IMR-90 (cell line): ENCODE measurements at regions not wholly inside any gene's neighbourhood (a gene's known extent, or its start where the extent isn't known, plus 50 kb on each side); places are given as distances from the start of the nearest gene placed in this dataset.

Experiments used
- ATAC-seq: fragments of 200-7000 bp; cut with Tn5 transposase; 2 replicates; pipeline ENCODE4 v1.9.1; 2020; ENCODE audit warnings: low read depth, mild to moderate bottlenecking, moderate library complexity
- BruUV-seq: library from RNA; stranded (reverse); fragments of 400-500 nt; replicated peaks from 2 replicates; lab custom pipeline; 2021; lab: Mats Ljungman, UMichigan
- CTCF ChIA-PET: fragments of 300-600 bp; formaldehyde crosslinking; extraction: SDS; loops from one replicate; lab custom pipeline; 2021; ENCODE audit warnings: antibody characterized with exemption; lab: Yijun Ruan, JAX
- POLR2A ChIA-PET: fragments of 300-600 bp; sonication (Branson Sonifier 250); formaldehyde crosslinking; loops from one replicate; lab custom pipeline; 2022; ENCODE audit warnings: antibody characterized with exemption; ENCODE audit not compliant: unreplicated experiment; lab: Charles Lee
- DNase-seq: peaks from one replicate; pipeline ENCODE4 v3.0.0; 2013
- H2AFZ ChIP-seq: replicated peaks from 2 replicates; pipeline ENCODE3; 2013; ENCODE audit warnings: low read length, mild to moderate bottlenecking; ENCODE audit not compliant: poor library complexity
- H2AK5ac ChIP-seq: 2 replicates; pipeline ENCODE4 v1.6.1; 2013; ENCODE audit warnings: low read depth, low read length, inconsistent platforms
- H2AK9ac ChIP-seq: replicated peaks from 2 replicates; pipeline ENCODE3; 2013; ENCODE audit warnings: mild to moderate bottlenecking, low read depth, low read length, moderate library complexity; ENCODE audit not compliant: poor library complexity
- H2BK120ac ChIP-seq: 2 replicates; pipeline ENCODE4 v1.6.1; 2013; ENCODE audit warnings: low read depth, low read length, inconsistent platforms
- H2BK15ac ChIP-seq: 3 replicates; pipeline ENCODE4 v1.6.1; 2013; ENCODE audit warnings: low read depth, low read length, inconsistent platforms
- H2BK20ac ChIP-seq: 2 replicates; pipeline ENCODE4 v1.6.1; 2013; ENCODE audit warnings: low read depth, mild to moderate bottlenecking, inconsistent platforms, low read length, moderate library complexity
- H2BK5ac ChIP-seq: 2 replicates; pipeline ENCODE4 v1.6.1; 2013; ENCODE audit warnings: mild to moderate bottlenecking, low read depth, low read length, inconsistent platforms; ENCODE audit not compliant: poor library complexity, severe bottlenecking
- H3K14ac ChIP-seq: replicated peaks from 2 replicates; pipeline ENCODE4 v1.6.1; 2013; ENCODE audit warnings: low read depth, low read length, inconsistent platforms
- H3K18ac ChIP-seq: 2 replicates; pipeline ENCODE4 v1.6.1; 2013; ENCODE audit warnings: low read depth, low read length, control low read depth
- H3K23ac ChIP-seq: 2 replicates; pipeline ENCODE4 v1.6.1; 2013; ENCODE audit warnings: low read depth, low read length, inconsistent platforms
- H3K27ac ChIP-seq: 2 replicates; pipeline ENCODE4 v1.5.1; 2013; ENCODE audit warnings: mild to moderate bottlenecking, control low read depth, low read length; ENCODE audit not compliant: insufficient read depth
- H3K27me3 ChIP-seq: 2 replicates; pipeline ENCODE4 v1.6.1; 2013; ENCODE audit warnings: low read length; ENCODE audit not compliant: control insufficient read depth, insufficient read depth
- H3K36me3 ChIP-seq: 2 replicates; pipeline ENCODE4 v1.6.1; 2013; ENCODE audit warnings: low read length, mixed read lengths; ENCODE audit not compliant: control insufficient read depth, insufficient read depth
- H3K4ac ChIP-seq: 2 replicates; pipeline ENCODE4 v1.6.1; 2013; ENCODE audit warnings: low read depth, low read length, inconsistent platforms
- H3K4me1 ChIP-seq: 2 replicates; pipeline ENCODE4 v1.6.1; 2013; ENCODE audit warnings: low read length, mixed read lengths; ENCODE audit not compliant: control insufficient read depth, insufficient read depth
- H3K4me2 ChIP-seq: 2 replicates; pipeline ENCODE4 v1.6.1; 2013; ENCODE audit warnings: low read depth, mild to moderate bottlenecking, control low read depth, low read length, moderate library complexity
- H3K4me3 ChIP-seq: 2 replicates; pipeline ENCODE4 v1.5.1; 2013; ENCODE audit warnings: low read depth, mild to moderate bottlenecking, control low read depth, low read length, moderate library complexity; ENCODE audit not compliant: insufficient read depth
- H3K56ac ChIP-seq: 2 replicates; pipeline ENCODE4 v1.6.1; 2013; ENCODE audit warnings: low read length, inconsistent platforms; ENCODE audit not compliant: insufficient read depth; ENCODE audit errors: extremely low read depth
- H3K79me1 ChIP-seq, 2 experiments: 2 replicates each; pipeline ENCODE4 v1.6.1; 2013; ENCODE audit warnings: low read length in 2 of 2, inconsistent platforms in 1 of 2, low read depth in 1 of 2
- H3K9ac ChIP-seq: 2 replicates; pipeline ENCODE4 v1.6.1; 2013; ENCODE audit warnings: low read depth, low read length, control low read depth
- H3K9me1 ChIP-seq: 2 replicates; pipeline ENCODE4 v1.6.1; 2013; ENCODE audit warnings: low read length, inconsistent platforms; ENCODE audit not compliant: insufficient read depth
- H3K9me3 ChIP-seq: 2 replicates; pipeline ENCODE4 v1.6.1; 2013; ENCODE audit warnings: low read length; ENCODE audit not compliant: control insufficient read depth, insufficient read depth
- H4K20me1 ChIP-seq: 2 replicates; pipeline ENCODE4 v1.6.1; 2013; ENCODE audit warnings: low read length, inconsistent platforms; ENCODE audit not compliant: insufficient read depth
- H4K5ac ChIP-seq: 2 replicates; pipeline ENCODE4 v1.6.1; 2013; ENCODE audit warnings: mild to moderate bottlenecking, low read depth, low read length, control low read depth
- H4K8ac ChIP-seq, 2 experiments: 2 replicates each; pipeline ENCODE4 v1.6.1; 2013; ENCODE audit warnings: low read depth in 2 of 2, low read length in 2 of 2, control low read depth in 1 of 2, inconsistent platforms in 1 of 2
- H4K91ac ChIP-seq: 2 replicates; pipeline ENCODE4 v1.6.1; 2013; ENCODE audit warnings: low read depth, low read length, inconsistent platforms; ENCODE audit not compliant: insufficient read depth
- BHLHE40 ChIP-seq: fragments of 150-350 bp; IDR thresholded peaks from 2 replicates; pipeline ENCODE4 v1.6.1; 2016; ENCODE audit warnings: mild to moderate bottlenecking, low read depth, low read length
- CEBPB ChIP-seq: IDR thresholded peaks from 2 replicates; pipeline ENCODE4 v1.6.1; 2012; ENCODE audit warnings: low read depth, low read length, improper control_type of control experiment
- CHD1 ChIP-seq: IDR thresholded peaks from 2 replicates; pipeline ENCODE4 v1.6.1; 2012; ENCODE audit warnings: low read depth, low read length, improper control_type of control experiment
- CTCF ChIP-seq: conservative IDR thresholded peaks from 2 replicates; pipeline ENCODE4 v1.5.1; 2012; ENCODE audit warnings: mild to moderate bottlenecking, low read depth, low read length, improper control_type of control experiment
- ELK1 ChIP-seq: fragments of 150-350 bp; IDR thresholded peaks from 2 replicates; pipeline ENCODE4 v1.6.1; 2016; ENCODE audit warnings: low read depth, mild to moderate bottlenecking, low read length, moderate library complexity, borderline replicate concordance
- FOS ChIP-seq: fragments of 150-350 bp; IDR thresholded peaks from 2 replicates; pipeline ENCODE4 v1.6.1; 2016; ENCODE audit warnings: low read depth, low read length
- MAFK ChIP-seq: IDR thresholded peaks from 2 replicates; pipeline ENCODE4 v1.6.1; 2012; ENCODE audit warnings: low read depth, low read length, improper control_type of control experiment
- MAZ ChIP-seq: IDR thresholded peaks from 2 replicates; pipeline ENCODE4 v1.6.1; 2012; ENCODE audit warnings: low read depth, mild to moderate bottlenecking, low read length, improper control_type of control experiment, moderate library complexity, borderline replicate concordance
- MXI1 ChIP-seq: IDR thresholded peaks from 2 replicates; pipeline ENCODE4 v1.6.1; 2012; ENCODE audit warnings: low read depth, mild to moderate bottlenecking, low read length, moderate library complexity, borderline replicate concordance
- NFE2L2 ChIP-seq: fragments of 150-350 bp; IDR thresholded peaks from 2 replicates; pipeline ENCODE4 v1.6.1; 2016; ENCODE audit warnings: low read depth, mild to moderate bottlenecking, low read length
- POLR2A ChIP-seq: IDR thresholded peaks from 2 replicates; pipeline ENCODE4 v1.6.1; 2012; ENCODE audit warnings: mild to moderate bottlenecking, low read depth, low read length
- RAD21 ChIP-seq: IDR thresholded peaks from 2 replicates; pipeline ENCODE4 v1.6.1; 2012; ENCODE audit warnings: low read length, improper control_type of control experiment
- RCOR1 ChIP-seq: IDR thresholded peaks from 2 replicates; pipeline ENCODE4 v1.6.1; 2012; ENCODE audit warnings: mild to moderate bottlenecking, low read length, improper control_type of control experiment; ENCODE audit not compliant: insufficient replicate concordance
- RFX5 ChIP-seq: IDR thresholded peaks from 2 replicates; pipeline ENCODE4 v1.8.0; 2012; ENCODE audit warnings: low read depth, mild to moderate bottlenecking, low read length, moderate library complexity
- SMC3 ChIP-seq: fragments of 150-350 bp; IDR thresholded peaks from 2 replicates; pipeline ENCODE4 v1.6.1; 2016; ENCODE audit warnings: low read depth, mild to moderate bottlenecking, antibody characterized with exemption, low read length, moderate library complexity
- USF2 ChIP-seq: fragments of 150-350 bp; IDR thresholded peaks from 2 replicates; pipeline ENCODE4 v1.6.1; 2017; ENCODE audit warnings: mild to moderate bottlenecking, antibody characterized with exemption, low read length, low read depth
- WGBS, 2 experiments: methylation state at CpG; one replicate each; pipeline versions ENCODE4 v1.1.5 to v1.1.7; 2013; ENCODE audit warnings: missing lambda C conversion rate in 2 of 2; ENCODE audit not compliant: insufficient read length in 1 of 2; ENCODE audit errors: extremely low coverage in 2 of 2; 5-methylcytosine and 5-hydroxymethylcytosine counted together
- dilution Hi-C: fragments of 300-500 bp; cut with HindIII; formaldehyde crosslinking; loops from one replicate; pipeline ENCODE4 v1.14.3; 2018; ENCODE audit warnings: low sequenced_read_pairs; ENCODE audit not compliant: unreplicated experiment
- in situ Hi-C: fragments of 300-500 bp; cut with MboI; formaldehyde crosslinking; loops from 3 replicates; pipeline ENCODE4 v1.14.3; 2019; ENCODE audit warnings: low sequenced_read_pairs, inconsistent platforms, mixed read lengths
- intact Hi-C: fragments of 100-400 bp; cut with micrococcal nuclease; formaldehyde crosslinking; loops from 2 replicates; pipeline ENCODE4 v1.10.0; 2022

- Histone ChIP-seq H3K9ac (no peak overlapping the region), H3K23ac (no peak overlapping the region), H3K4ac (no peak overlapping the region), H3K9me3 (peaks cover 66% of the 10 kb centered on the region), H4K20me1 (no peaks in the 10 kb centered on the region), H2AK9ac (no peak overlapping the region), H4K8ac (no peak overlapping the region), H3K18ac (no peak overlapping the region), H2BK5ac (no peak overlapping the region), H3K27ac (no peak overlapping the region), H2BK15ac (no peak overlapping the region), H3K36me3 (no peaks in the 10 kb centered on the region), H3K56ac (no peak overlapping the region), H3K4me2 (no peak overlapping the region), H3K27me3 (no peaks in the 10 kb centered on the region), H3K14ac (no peak overlapping the region), H4K91ac (no peak overlapping the region), H3K79me1 (no peaks in the 10 kb centered on the region), H2BK20ac (no peak overlapping the region), H4K5ac (no peak overlapping the region), H2BK120ac (no peak overlapping the region), H3K9me1 (no peaks in the 10 kb centered on the region), H2AK5ac (no peak overlapping the region), H3K4me3 (no peak overlapping the region), H2AFZ (no peak overlapping the region), H3K4me1 (no peaks in the 10 kb centered on the region)
- ChIA-PET CTCF (no interaction called here), POLR2A (no interaction called here)
- ATAC-seq (no peak), DNase-seq (no peak)
- WGBS, 2 experiments: 67% methylated on average over 15 of the region's 20 CpGs; no CpG with 5 or more reads in 1 of the 2 experiments
- dilution Hi-C loops: no loop called here
- intact Hi-C loops: no loop called here
- in situ Hi-C loops: no loop called here
- no TSS peak for BruUV-seq
- TF ChIP-seq MXI1: no peak
- no peak for TF ChIP-seq MAFK
- no peak for TF ChIP-seq ELK1
- no peak for TF ChIP-seq CTCF
- TF ChIP-seq USF2: no peak
- TF ChIP-seq RFX5: no peak
- TF ChIP-seq MAZ: no peak
- TF ChIP-seq POLR2A: no peak
- TF ChIP-seq RCOR1: no peak
- no peak for TF ChIP-seq SMC3
- TF ChIP-seq CEBPB: no peak
- no peak for TF ChIP-seq RAD21
- TF ChIP-seq BHLHE40: no peak
- no peak for TF ChIP-seq CHD1
- TF ChIP-seq FOS: no peak
- TF ChIP-seq NFE2L2: no peak
These were observed 248.6 kb upstream of the SALL3 start for GRCh38 chr18:78731016-78731397.
